PC-3 (cell line): ENCODE measurements at regions not wholly inside any gene's neighbourhood (a gene's known extent, or its start where the extent isn't known, plus 50 kb on each side); places are given as distances from the start of the nearest gene placed in this dataset.

Experiments
- ATAC-seq: fragments of 200-7000 bp; cut with Tn5 transposase; 2 replicates; pipeline ENCODE4 v1.9.1; 2020; ENCODE audit warnings: mild to moderate bottlenecking, moderate library complexity
- BruUV-seq: library from RNA; stranded (reverse); fragments of 400-500 nt; replicated peaks from 2 replicates; lab custom pipeline; 2021; lab: Mats Ljungman, UMichigan
- CTCF ChIA-PET: fragments of 300-600 bp; sonication (Branson Sonifier 250); formaldehyde crosslinking; loops from one replicate; lab custom pipeline; 2022; ENCODE audit warnings: antibody characterized with exemption; lab: Charles Lee
- POLR2A ChIA-PET: fragments of 300-600 bp; sonication (Branson Sonifier 250); formaldehyde crosslinking; loops from one replicate; lab custom pipeline; 2022; ENCODE audit warnings: antibody characterized with exemption; ENCODE audit not compliant: unreplicated experiment; lab: Charles Lee
- DNase-seq: peaks from one replicate; pipeline ENCODE4 v3.0.0-alpha.2; 2015
- H2AFZ ChIP-seq: fragments of 300-600 bp; sonication (generic); 2 replicates; pipeline ENCODE4 v1.6.0; 2016; ENCODE audit warnings: antibody characterized with exemption, low read length
- H3F3A ChIP-seq: fragments of 300-600 bp; sonication (generic); one replicate; pipeline ENCODE4 v1.6.0; 2017; ENCODE audit warnings: antibody characterized with exemption, low read length, control low read depth, mild to moderate bottlenecking; ENCODE audit not compliant: unreplicated experiment
- H3K27ac ChIP-seq: fragments of 300-600 bp; sonication (generic); 2 replicates; pipeline ENCODE4 v1.5.1; 2016; ENCODE audit warnings: mild to moderate bottlenecking, low read length
- H3K27me3 ChIP-seq: fragments of 300-600 bp; sonication (generic); 2 replicates; pipeline ENCODE4 v1.6.1; 2016; ENCODE audit warnings: low read length, mixed read lengths
- H3K36me3 ChIP-seq: fragments of 300-600 bp; sonication (generic); 2 replicates; pipeline ENCODE4 v1.6.1; 2016; ENCODE audit warnings: low read depth, mixed run types, low read length, mixed read lengths
- H3K4me1 ChIP-seq: fragments of 300-600 bp; sonication (generic); 2 replicates; pipeline ENCODE4 v1.5.1; 2016; ENCODE audit warnings: low read length; ENCODE audit not compliant: insufficient read depth
- H3K4me2 ChIP-seq: fragments of 300-600 bp; sonication (generic); 2 replicates; pipeline ENCODE4 v1.6.0; 2016; ENCODE audit warnings: low read length
- H3K4me3 ChIP-seq: fragments of 300-600 bp; sonication (generic); 2 replicates; pipeline ENCODE4 v1.5.1; 2016; ENCODE audit warnings: mild to moderate bottlenecking, low read length, mixed read lengths
- H3K79me2 ChIP-seq: fragments of 300-600 bp; sonication (generic); 2 replicates; pipeline ENCODE4 v1.6.1; 2017; ENCODE audit warnings: low read length, mixed read lengths
- H3K9ac ChIP-seq: fragments of 300-600 bp; sonication (generic); 2 replicates; pipeline ENCODE4 v1.6.0; 2016; ENCODE audit warnings: mild to moderate bottlenecking, low read length
- H3K9me2 ChIP-seq: fragments of 300-600 bp; sonication (generic); replicated peaks from 2 replicates; pipeline ENCODE4 v1.6.1; 2016; ENCODE audit warnings: mixed run types, low read length, mixed read lengths
- H3K9me3 ChIP-seq: fragments of 300-600 bp; sonication (generic); 2 replicates; pipeline ENCODE4 v1.6.1; 2016; ENCODE audit warnings: low read length, mixed read lengths
- H4K20me1 ChIP-seq: fragments of 300-600 bp; sonication (generic); 2 replicates; pipeline ENCODE4 v1.6.1; 2016; ENCODE audit warnings: low read length, mixed read lengths
- CTCF ChIP-seq: fragments of 300-600 bp; sonication (generic); conservative IDR thresholded peaks from 2 replicates; pipeline ENCODE4 v1.5.1; 2017; ENCODE audit warnings: antibody characterized with exemption, low read depth, mild to moderate bottlenecking, low read length
- EZH2 ChIP-seq: fragments of 300-600 bp; sonication (generic); IDR thresholded peaks from one replicate; pipeline ENCODE4 v1.6.1; 2017; ENCODE audit warnings: antibody characterized with exemption, mild to moderate bottlenecking, low read length; ENCODE audit not compliant: unreplicated experiment
- EZH2phosphoT487 ChIP-seq: fragments of 300-600 bp; sonication (generic); IDR thresholded peaks from 2 replicates; pipeline ENCODE4 v1.6.1; 2018; ENCODE audit warnings: mild to moderate bottlenecking, antibody characterized with exemption, low read length, borderline replicate concordance
- intact Hi-C: fragments of 100-400 bp; cut with micrococcal nuclease; formaldehyde crosslinking; loops from 2 replicates; pipeline ENCODE4 v1.9.0; 2023

DNA sequence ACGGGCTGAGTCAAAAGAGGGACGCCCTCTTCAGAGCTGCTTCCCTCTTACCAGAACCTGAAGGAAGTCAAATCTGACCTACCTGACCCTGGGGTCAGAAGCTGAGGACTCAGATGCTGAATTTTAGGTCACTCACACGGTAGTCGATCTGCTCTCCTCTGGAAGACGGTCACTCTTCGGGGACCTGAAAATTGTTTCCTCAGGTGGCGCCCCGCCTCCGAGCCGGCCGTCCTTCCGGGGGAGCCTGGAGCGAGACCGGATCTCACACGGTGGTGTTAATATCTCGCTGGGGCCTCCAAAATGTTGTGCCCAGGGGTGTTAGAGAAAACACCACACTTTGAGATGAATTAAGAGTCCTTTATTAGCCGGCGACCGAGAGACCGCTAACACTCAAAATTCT lies 737.2 kb downstream of the SI start:
- Histone ChIP-seq H3K4me3 (no peak overlapping the region), H3K4me2 (no peak overlapping the region), H3K4me1 (no peaks in the 10 kb centered on the region), H3K79me2 (no peaks in the 10 kb centered on the region), H3K9me3 (no peaks in the 10 kb centered on the region), H2AFZ (no peak overlapping the region), H4K20me1 (no peaks in the 10 kb centered on the region), H3K27me3 (no peaks in the 10 kb centered on the region), H3K36me3 (no peaks in the 10 kb centered on the region), H3F3A (no peaks in the 10 kb centered on the region), H3K9ac (no peak overlapping the region), H3K27ac (no peak overlapping the region), H3K9me2 (no peaks in the 10 kb centered on the region)
- intact Hi-C loops, result no loop called here
- BruUV-seq, result no TSS peak
- ChIA-PET CTCF (no interaction called here), POLR2A (no interaction called here)
- ATAC-seq, result no peak
- TF ChIP-seq CTCF, result no peak
- no peak for TF ChIP-seq EZH2phosphoT487
- no peak for TF ChIP-seq EZH2
- no peak for DNase-seq

DNA sequence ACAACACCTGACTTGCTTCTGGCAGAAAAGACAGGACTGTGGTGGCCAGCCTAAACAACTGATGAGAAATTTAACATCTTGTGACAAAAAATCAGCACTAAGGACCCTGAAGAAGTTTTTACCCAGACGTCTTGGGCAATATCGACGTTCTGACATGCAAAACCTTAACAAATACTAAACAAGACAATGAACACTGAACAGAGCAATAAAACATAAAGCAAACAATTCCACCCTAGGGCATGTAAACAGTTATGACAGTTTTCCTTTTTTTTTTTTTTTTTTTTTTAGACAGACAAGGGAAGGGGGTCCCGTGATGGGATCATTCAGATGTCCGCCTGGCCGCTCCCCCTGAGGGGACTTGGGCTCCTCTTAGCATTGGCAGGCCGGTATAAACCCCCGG lies 738.0 kb downstream of the SI start:
- ATAC-seq (peak; percentile 27; the same call in 1 of the 2 replicates), DNase-seq (no peak)
- Histone ChIP-seq H3K9ac (no peak overlapping the region), H3K9me3 (no peaks in the 10 kb centered on the region), H3K4me2 (no peak overlapping the region), H3K4me3 (no peak overlapping the region), H3K27me3 (no peaks in the 10 kb centered on the region), H3K4me1 (no peaks in the 10 kb centered on the region), H2AFZ (no peak overlapping the region), H3K9me2 (no peaks in the 10 kb centered on the region), H3K79me2 (no peaks in the 10 kb centered on the region), H3F3A (no peaks in the 10 kb centered on the region), H3K36me3 (no peaks in the 10 kb centered on the region), H3K27ac (no peak overlapping the region), H4K20me1 (no peaks in the 10 kb centered on the region)
- no peak for TF ChIP-seq EZH2phosphoT487
- TF ChIP-seq EZH2, result no peak
- intact Hi-C loops, result no loop called here
- no TSS peak for BruUV-seq
- POLR2A ChIA-PET, result no interaction called here
- CTCF ChIA-PET, result no interaction called here

DNA sequence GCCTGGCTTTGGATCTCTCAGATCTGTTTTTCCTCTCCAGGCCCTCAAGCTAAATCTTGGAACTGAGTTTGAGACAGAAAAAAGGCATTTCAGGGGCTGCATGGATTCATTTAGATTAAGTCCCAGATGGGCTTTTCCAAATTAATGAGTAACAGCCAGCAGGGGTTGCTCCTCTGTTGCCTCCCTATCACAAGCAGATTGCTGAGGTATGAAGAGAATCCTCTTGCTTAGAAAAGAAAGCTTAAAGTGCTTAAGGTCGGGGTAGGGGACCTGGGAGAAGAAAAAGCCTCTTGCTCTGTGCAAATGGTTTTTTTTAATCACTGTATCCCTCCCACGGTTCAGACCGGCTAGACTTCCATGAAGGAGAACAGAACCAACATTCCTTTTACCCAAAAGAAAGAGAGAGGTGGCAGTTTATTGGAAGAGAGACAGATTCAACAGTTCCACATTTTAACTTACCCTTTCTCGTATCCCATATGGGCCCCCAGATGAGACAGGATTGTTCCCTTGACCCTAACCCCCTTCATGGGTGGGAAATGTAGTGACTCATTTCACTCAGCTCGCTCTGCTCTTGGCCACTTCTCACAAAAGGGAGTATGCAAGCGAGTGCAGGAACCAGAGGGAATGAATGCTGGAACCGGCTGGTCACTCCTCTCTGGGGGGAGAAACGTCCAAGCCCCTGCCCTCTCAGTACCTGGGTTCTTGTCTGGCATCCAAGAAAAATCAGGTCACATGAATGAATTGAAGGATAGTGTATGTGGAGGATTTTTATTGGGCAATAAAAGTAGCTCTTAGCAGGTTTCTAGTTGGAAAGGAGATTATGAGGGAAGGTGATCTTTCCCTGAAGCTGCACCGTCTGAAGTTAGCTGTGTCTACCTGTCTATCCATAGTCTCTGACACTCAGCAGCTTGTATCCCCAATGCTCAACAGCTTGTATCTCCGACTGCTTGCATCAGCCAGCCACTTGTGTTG lies 745.2 kb downstream of the SI start:
- H3K9me2 ChIP-seq, result no peaks in the 10 kb centered on the region
- no peaks in the 10 kb centered on the region for H3F3A ChIP-seq
- DNase-seq (no peak), ATAC-seq (no peak)
- intact Hi-C loops, result no loop called here
- no peak overlapping the region for H2AFZ ChIP-seq
- no peaks in the 10 kb centered on the region for H3K79me2 ChIP-seq
- no peaks in the 10 kb centered on the region for H3K36me3 ChIP-seq
- no peak overlapping the region for H3K9ac ChIP-seq
- H3K27ac ChIP-seq, result no peak overlapping the region
- ChIA-PET CTCF (no interaction called here), POLR2A (no interaction called here)
- H3K9me3 ChIP-seq, result no peaks in the 10 kb centered on the region
- TF ChIP-seq EZH2, result no peak
- TF ChIP-seq EZH2phosphoT487, result no peak
- no peak for TF ChIP-seq CTCF
- H3K4me2 ChIP-seq, result no peak overlapping the region
- H3K4me3 ChIP-seq, result no peak overlapping the region
- no peaks in the 10 kb centered on the region for H3K4me1 ChIP-seq
- no TSS peak for BruUV-seq
- no peaks in the 10 kb centered on the region for H3K27me3 ChIP-seq
- no peaks in the 10 kb centered on the region for H4K20me1 ChIP-seq
